ENCODE measurements at regions not wholly inside any gene's neighbourhood (a gene's known extent, or its start where the extent isn't known, plus 50 kb on each side); places are given as distances from the start of the nearest gene placed in this dataset.

DNA sequence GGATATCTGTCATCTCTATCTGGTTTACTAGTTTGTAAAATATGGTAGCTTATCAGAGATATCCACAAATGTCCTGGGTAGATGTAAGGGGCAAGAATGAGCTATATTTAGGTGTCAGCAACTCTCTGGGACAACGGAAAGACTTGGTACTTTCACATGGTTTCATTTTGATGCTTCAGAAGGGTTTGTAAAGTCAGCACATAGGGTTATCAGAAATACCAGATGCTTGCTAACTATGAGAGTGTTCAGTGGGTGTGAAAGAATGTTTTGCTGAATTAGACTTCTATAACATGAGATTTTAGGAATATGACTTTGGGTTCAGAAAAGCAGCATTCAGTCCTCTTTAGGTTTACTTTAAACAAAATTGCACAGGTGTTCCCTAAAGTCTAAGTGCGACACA, 466.5 kb upstream of the PDZRN3 start:
- intact Hi-C loops (cut with DNase I), result no loop called here
- ATAC-seq (no peak), DNase-seq (no peak)
- no peak overlapping the region for H3K27ac ChIP-seq
- WGBS, 3 donors, result 64 to 66% (median 65%) methylated on average over 2 of the region's 2 CpGs
- H3K4me1 ChIP-seq, result no peaks in the 10 kb centered on the region
- H3K36me3 ChIP-seq (ENCODE audit: insufficient read depth in 1 of 2, low read depth in 1 of 2), result no peaks in the 10 kb centered on the region
- TF ChIP-seq, protein P1, sequence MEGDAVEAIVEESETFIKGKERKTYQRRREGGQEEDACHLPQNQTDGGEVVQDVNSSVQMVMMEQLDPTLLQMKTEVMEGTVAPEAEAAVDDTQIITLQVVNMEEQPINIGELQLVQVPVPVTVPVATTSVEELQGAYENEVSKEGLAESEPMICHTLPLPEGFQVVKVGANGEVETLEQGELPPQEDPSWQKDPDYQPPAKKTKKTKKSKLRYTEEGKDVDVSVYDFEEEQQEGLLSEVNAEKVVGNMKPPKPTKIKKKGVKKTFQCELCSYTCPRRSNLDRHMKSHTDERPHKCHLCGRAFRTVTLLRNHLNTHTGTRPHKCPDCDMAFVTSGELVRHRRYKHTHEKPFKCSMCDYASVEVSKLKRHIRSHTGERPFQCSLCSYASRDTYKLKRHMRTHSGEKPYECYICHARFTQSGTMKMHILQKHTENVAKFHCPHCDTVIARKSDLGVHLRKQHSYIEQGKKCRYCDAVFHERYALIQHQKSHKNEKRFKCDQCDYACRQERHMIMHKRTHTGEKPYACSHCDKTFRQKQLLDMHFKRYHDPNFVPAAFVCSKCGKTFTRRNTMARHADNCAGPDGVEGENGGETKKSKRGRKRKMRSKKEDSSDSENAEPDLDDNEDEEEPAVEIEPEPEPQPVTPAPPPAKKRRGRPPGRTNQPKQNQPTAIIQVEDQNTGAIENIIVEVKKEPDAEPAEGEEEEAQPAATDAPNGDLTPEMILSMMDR (IDR thresholded peaks at IDR 0.05), result no peak
- H3K9me3 ChIP-seq, result no peaks in the 10 kb centered on the region
- no peaks in the 10 kb centered on the region for H3K27me3 ChIP-seq (ENCODE audit: insufficient read depth in 3 of 3, low read length in 2 of 3)
- no peak overlapping the region for H3K4me3 ChIP-seq

GRCh38 chr3:74089814-74090213, 465.1 kb upstream of the PDZRN3 start:
- TF ChIP-seq, protein P1 (IDR thresholded peaks at IDR 0.05), result no peak
- ATAC-seq, result no peak
- Histone ChIP-seq H3K4me3 (no peak overlapping the region), H3K9me3 (no peaks in the 10 kb centered on the region), H3K27me3 (ENCODE audit: insufficient read depth in 3 of 3, low read length in 2 of 3) (no peaks in the 10 kb centered on the region), H3K27ac (no peak overlapping the region), H3K4me1 (no peaks in the 10 kb centered on the region), H3K36me3 (ENCODE audit: insufficient read depth in 1 of 2, low read depth in 1 of 2) (no peaks in the 10 kb centered on the region)
- intact Hi-C loops (cut with DNase I), result no loop called here
- DNase-seq, result no peak
- 18 to 25% (median 22%) methylated on average over 1 of the region's 1 CpG for WGBS, 3 donors

GRCh38 chr3:74080056-74080461, 455.3 kb upstream of the PDZRN3 start:
- no peak overlapping the region for H3K27ac ChIP-seq
- H3K4me1 ChIP-seq, result no peaks in the 10 kb centered on the region
- DNase-seq (no peak), ATAC-seq (no peak)
- H3K4me3 ChIP-seq, result no peak overlapping the region
- H3K9me3 ChIP-seq, result no peaks in the 10 kb centered on the region
- TF ChIP-seq, protein P1 (IDR thresholded peaks at IDR 0.05), result no peak
- H3K27me3 ChIP-seq (ENCODE audit: insufficient read depth in 3 of 3, low read length in 2 of 3), result no peaks in the 10 kb centered on the region
- 52 to 53% (median 52%) methylated on average over 5 of the region's 5 CpGs for WGBS, 3 donors
- H3K36me3 ChIP-seq (ENCODE audit: insufficient read depth in 1 of 2, low read depth in 1 of 2), result no peaks in the 10 kb centered on the region
- intact Hi-C loops (cut with DNase I), result no loop called here

GRCh38 chr3:74075241-74075640, 450.5 kb upstream of the PDZRN3 start:
- Histone ChIP-seq H3K9me3 (no peaks in the 10 kb centered on the region), H3K4me1 (no peaks in the 10 kb centered on the region), H3K4me3 (no peak overlapping the region), H3K27ac (no peak overlapping the region), H3K27me3 (ENCODE audit: insufficient read depth in 3 of 3, low read length in 2 of 3) (no peaks in the 10 kb centered on the region), H3K36me3 (ENCODE audit: insufficient read depth in 1 of 2, low read depth in 1 of 2) (no peaks in the 10 kb centered on the region)
- intact Hi-C loops (cut with DNase I), result no loop called here
- no peak for DNase-seq
- no peak for ATAC-seq
- TF ChIP-seq, protein P1 (IDR thresholded peaks at IDR 0.05), result no peak
- WGBS, 3 donors, result 46 to 91% (median 67%) methylated on average over 2 of the region's 2 CpGs

- DNase-seq (no peak), ATAC-seq (no peak)
- no peaks in the 10 kb centered on the region for H3K36me3 ChIP-seq (ENCODE audit: insufficient read depth in 1 of 2, low read depth in 1 of 2)
- intact Hi-C loops (cut with DNase I), result no loop called here
- H3K27ac ChIP-seq, result no peak overlapping the region
- no peaks in the 10 kb centered on the region for H3K9me3 ChIP-seq
- H3K4me1 ChIP-seq, result no peaks in the 10 kb centered on the region
- TF ChIP-seq, protein P1 (IDR thresholded peaks at IDR 0.05), result no peak
- H3K27me3 ChIP-seq (ENCODE audit: insufficient read depth in 3 of 3, low read length in 2 of 3), result no peaks in the 10 kb centered on the region
- 21 to 28% (median 21%) methylated on average over 1 of the region's 1 CpG for WGBS, 3 donors
- no peak overlapping the region for H3K4me3 ChIP-seq
Measured at GRCh38 chr3:74074700-74075099, 450.0 kb upstream of the PDZRN3 start.

Data from psoas muscle (tissue), 7 donors.